Common myeloid progenitor, CD34-positive (primary cell): ENCODE measurements at regions not wholly inside any gene's neighbourhood (a gene's known extent, or its start where the extent isn't known, plus 50 kb on each side); places are given as distances from the start of the nearest gene placed in this dataset.

Experiments used
- CTCF ChIA-PET: fragments of 350-600 bp; sonication (Branson Sonifier 250); formaldehyde crosslinking; loops from one replicate; lab custom pipeline; 2021; ENCODE audit warnings: antibody characterized with exemption; lab: Charles Lee
- POLR2A ChIA-PET: fragments of 350-600 bp; sonication (Branson Sonifier 250); formaldehyde crosslinking; loops from one replicate; lab custom pipeline; 2021; ENCODE audit warnings: antibody characterized with exemption; lab: Charles Lee
- DNase-seq, 3 donors: peaks; one replicate each; pipeline versions ENCODE4 v3.0.0 to v3.0.0-alpha.2; 2013
- H3K27ac ChIP-seq, 2 experiments: 1 replicate in 1 of 2; 2 replicates in 1 of 2; pipeline ENCODE4 v1.7.0; 2013; ENCODE audit warnings: inconsistent platforms in 2 of 2, low read length in 2 of 2, mild to moderate bottlenecking in 2 of 2, low read depth in 1 of 2, moderate library complexity in 1 of 2; ENCODE audit not compliant: severe bottlenecking in 2 of 2, insufficient read depth in 1 of 2, poor library complexity in 1 of 2
- H3K27me3 ChIP-seq, 5 experiments: replicated peaks in 2 of 5; 1 replicate in 3 of 5; 2 replicates in 2 of 5; pipeline versions ENCODE4 v1.6.1 to v1.7.0; 2013; ENCODE audit warnings: low read length in 4 of 5, mild to moderate bottlenecking in 2 of 5, moderate library complexity in 2 of 5, inconsistent platforms in 1 of 5; ENCODE audit not compliant: insufficient read depth in 5 of 5, control insufficient read depth in 4 of 5
- H3K36me3 ChIP-seq, 4 experiments: 1 replicate in 2 of 4; 2 replicates in 2 of 4; pipeline versions ENCODE4 v1.6.1 to v1.7.0; 2013; ENCODE audit warnings: low read length in 3 of 4, control low read depth in 1 of 4, mild to moderate bottlenecking in 1 of 4; ENCODE audit not compliant: control insufficient read depth in 4 of 4, insufficient read depth in 4 of 4
- H3K4me1 ChIP-seq, 4 experiments: 1 replicate in 3 of 4; 2 replicates in 1 of 4; pipeline versions ENCODE4 v1.6.1 to v1.7.1; 2013; ENCODE audit warnings: low read length in 3 of 4, mild to moderate bottlenecking in 3 of 4, control low read depth in 1 of 4, inconsistent platforms in 1 of 4, moderate library complexity in 1 of 4; ENCODE audit not compliant: control insufficient read depth in 4 of 4, insufficient read depth in 4 of 4; ENCODE audit errors: control extremely low read depth in 1 of 4
- H3K4me3 ChIP-seq, 7 experiments: 1 replicate in 4 of 7; 2 replicates in 3 of 7; pipeline versions ENCODE4 v1.5.1 to v1.7.0; 2013; ENCODE audit warnings: mild to moderate bottlenecking in 7 of 7, low read length in 6 of 7, moderate library complexity in 6 of 7, inconsistent platforms in 2 of 7, low read depth in 2 of 7, control low read depth in 1 of 7; ENCODE audit not compliant: insufficient read depth in 4 of 7, control insufficient read depth in 1 of 7; ENCODE audit errors: extremely low read depth in 1 of 7
- H3K9me3 ChIP-seq, 5 experiments: 1 replicate in 4 of 5; 2 replicates in 1 of 5; pipeline versions ENCODE4 v1.6.1 to v1.7.1; 2013; ENCODE audit warnings: low read length in 4 of 5, mild to moderate bottlenecking in 2 of 5, inconsistent platforms in 1 of 5, low read depth in 1 of 5, moderate library complexity in 1 of 5; ENCODE audit not compliant: control insufficient read depth in 4 of 5, insufficient read depth in 2 of 5; ENCODE audit errors: control extremely low read depth in 1 of 5
- WGBS: methylation state at CpG from one replicate; pipeline ENCODE4 v1.1.5; 2013; ENCODE audit not compliant: insufficient coverage; 5-methylcytosine and 5-hydroxymethylcytosine counted together

DNA sequence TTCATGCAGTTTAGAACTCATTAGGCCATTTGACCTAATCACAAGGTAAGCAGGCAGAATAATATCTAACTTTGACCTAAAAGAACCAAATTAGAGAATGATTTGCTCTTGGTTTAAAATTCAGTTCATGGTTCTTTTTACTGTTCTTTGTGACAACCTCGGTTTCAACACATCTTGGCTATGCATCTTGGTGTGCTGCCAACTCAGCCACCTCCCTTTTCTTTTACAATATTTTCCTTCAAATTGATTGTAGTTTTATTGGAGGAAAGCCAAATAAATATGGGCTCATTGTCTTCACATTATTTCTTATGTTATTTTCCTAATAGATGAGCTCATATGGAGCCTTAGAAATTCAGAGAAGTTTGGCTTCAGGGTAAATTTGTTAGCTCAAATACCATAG lies 338.3 kb downstream of the SIPA1L2 start:
- POLR2A ChIA-PET = no interaction called here
- Histone ChIP-seq H3K36me3 (no peaks in the 10 kb centered on the region), H3K4me1 (no peaks in the 10 kb centered on the region), H3K9me3 (no peaks in the 10 kb centered on the region), H3K4me3 (no peak overlapping the region), H3K27me3 (peaks cover 0 to 6% (median 0%) of the 10 kb centered on the region in 5 experiments), H3K27ac (no peak overlapping the region)
- WGBS = no CpG with 5 or more reads among the region's 1 CpG
- no peak for DNase-seq
- CTCF ChIA-PET = no interaction called here

DNA sequence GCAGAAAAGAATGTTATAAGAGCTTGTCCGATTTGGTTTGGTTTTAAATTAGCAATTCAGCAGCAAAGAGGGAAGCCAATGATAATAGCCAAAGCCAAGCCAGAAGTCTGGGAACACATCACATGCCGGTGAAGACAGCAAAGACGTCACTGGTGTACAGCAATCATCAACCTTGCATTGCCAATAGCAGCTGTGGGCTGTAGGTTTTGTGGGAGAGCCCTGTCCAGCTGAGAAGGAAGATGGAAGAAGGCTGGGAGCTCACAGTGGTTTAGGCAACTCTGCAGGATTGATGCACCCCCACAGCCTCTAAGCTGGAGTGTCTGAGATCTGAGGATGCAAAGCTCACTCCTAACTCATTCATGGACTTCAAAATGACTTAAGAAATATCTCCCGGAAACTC lies 338.7 kb downstream of the SIPA1L2 start:
- H3K4me3 ChIP-seq = no peak overlapping the region
- no peak overlapping the region for H3K27ac ChIP-seq
- no peak for DNase-seq
- ChIA-PET POLR2A (no interaction called here), CTCF (no interaction called here)
- H3K27me3 ChIP-seq = peaks cover 0 to 6% (median 0%) of the 10 kb centered on the region in 5 experiments
- WGBS = 100% methylated on average over 4 of the region's 4 CpGs
- no peaks in the 10 kb centered on the region for H3K4me1 ChIP-seq
- no peaks in the 10 kb centered on the region for H3K36me3 ChIP-seq
- H3K9me3 ChIP-seq = no peaks in the 10 kb centered on the region

DNA sequence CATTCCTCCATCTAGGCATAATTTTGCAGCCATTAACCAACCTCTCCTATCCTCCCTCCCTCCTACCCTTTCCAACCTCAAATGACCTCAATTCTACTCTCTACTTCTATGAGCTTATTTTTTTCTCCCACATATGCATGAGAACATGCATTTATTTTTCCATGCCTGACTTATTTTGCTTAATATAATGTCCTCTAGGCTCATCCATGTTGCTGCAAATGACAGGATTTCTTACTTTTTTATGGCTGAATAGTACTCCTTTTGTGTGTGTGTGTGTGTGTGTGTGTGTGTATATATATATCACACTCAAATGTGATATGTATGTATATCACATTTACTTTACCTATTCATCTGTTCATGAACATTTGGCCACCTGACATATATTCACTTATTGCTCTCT lies 339.4 kb downstream of the SIPA1L2 start:
- ChIA-PET POLR2A (no interaction called here), CTCF (interaction anchor here (1.1 kb wide), 1 partner anchor 17 kb away, joined by 3 read pairs; no protein-coding TSS in a partner anchor)
- Histone ChIP-seq H3K36me3 (no peaks in the 10 kb centered on the region), H3K4me1 (no peaks in the 10 kb centered on the region), H3K27ac (no peak overlapping the region), H3K4me3 (no peak overlapping the region), H3K27me3 (peaks cover 0 to 3% (median 0%) of the 10 kb centered on the region in 5 experiments), H3K9me3 (no peaks in the 10 kb centered on the region)
- DNase-seq = no peak

DNA sequence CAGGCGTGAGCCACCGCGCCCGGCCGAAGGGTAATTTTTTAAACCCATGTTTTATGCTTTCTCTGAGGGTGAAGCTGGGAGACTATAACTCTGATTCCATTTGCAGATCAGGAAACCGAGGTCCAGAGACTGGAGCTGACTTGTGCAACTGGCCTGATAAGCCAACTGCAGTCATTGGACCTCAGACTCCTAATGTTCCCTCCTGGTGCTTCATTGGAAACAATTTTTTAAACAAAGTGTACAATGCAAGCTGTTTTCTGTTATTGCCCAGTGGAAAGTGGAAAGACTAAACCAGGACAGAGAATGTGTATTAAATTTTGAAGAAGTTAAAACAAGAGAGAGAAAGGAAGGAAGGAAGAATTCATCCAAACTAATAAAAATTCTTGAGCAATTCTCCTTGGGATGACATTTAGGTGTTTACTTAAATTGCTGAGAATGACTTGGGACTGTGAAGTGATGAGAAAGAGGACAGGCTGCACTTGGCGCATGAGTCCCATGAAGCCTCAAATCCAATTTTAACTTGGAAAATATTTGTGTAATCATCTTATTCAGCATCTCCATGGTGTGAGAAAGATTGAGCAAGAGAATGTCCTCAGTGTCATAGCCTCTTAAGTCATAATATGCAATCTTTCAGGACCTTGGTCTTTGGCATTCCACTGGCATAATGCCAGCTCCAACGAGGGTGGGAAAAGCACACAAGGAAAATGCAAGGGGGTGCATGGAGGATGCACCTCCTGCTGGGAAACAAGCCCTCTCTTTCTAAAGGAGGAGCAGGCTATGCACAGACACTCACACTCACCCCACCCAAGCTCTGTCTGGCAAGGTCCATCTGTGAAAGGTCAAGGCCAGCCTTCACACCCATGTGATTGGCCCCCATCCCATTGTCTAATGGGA lies 342.0 kb downstream of the SIPA1L2 start:
- H3K27ac ChIP-seq = no peak overlapping the region

DNA sequence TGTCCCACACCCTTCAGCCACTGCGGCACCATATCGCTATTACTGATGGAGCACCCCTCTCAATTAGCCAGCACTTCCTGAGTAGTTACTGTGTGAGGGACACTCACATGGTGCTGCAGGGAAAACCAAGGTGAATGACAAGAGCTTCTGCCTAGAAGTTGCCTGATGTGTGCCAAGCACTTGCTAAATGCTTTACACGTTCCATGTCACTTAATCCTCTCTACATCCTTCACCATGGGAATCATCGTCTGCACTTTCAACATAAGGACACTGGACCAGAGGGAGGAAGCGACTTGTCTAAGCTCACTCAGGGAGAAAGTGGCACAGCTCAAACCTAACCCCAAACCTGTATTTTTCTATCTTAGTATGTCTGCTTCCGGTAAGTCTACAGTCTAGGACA lies 344.8 kb downstream of the SIPA1L2 start:
- WGBS = 92% methylated on average over 2 of the region's 6 CpGs

More for the DNA sequence above, 342.0 kb downstream of the SIPA1L2 start:
- no peaks in the 10 kb centered on the region for H3K4me1 ChIP-seq
- H3K27me3 ChIP-seq = peaks cover 0 to 3% (median 0%) of the 10 kb centered on the region in 5 experiments
- POLR2A ChIA-PET = no interaction called here
- WGBS = 80% methylated on average over 2 of the region's 8 CpGs
- no peak for DNase-seq
- no peak overlapping the region for H3K4me3 ChIP-seq
- CTCF ChIA-PET = no interaction called here
- H3K36me3 ChIP-seq = no peaks in the 10 kb centered on the region
- H3K9me3 ChIP-seq = no peaks in the 10 kb centered on the region

DNA sequence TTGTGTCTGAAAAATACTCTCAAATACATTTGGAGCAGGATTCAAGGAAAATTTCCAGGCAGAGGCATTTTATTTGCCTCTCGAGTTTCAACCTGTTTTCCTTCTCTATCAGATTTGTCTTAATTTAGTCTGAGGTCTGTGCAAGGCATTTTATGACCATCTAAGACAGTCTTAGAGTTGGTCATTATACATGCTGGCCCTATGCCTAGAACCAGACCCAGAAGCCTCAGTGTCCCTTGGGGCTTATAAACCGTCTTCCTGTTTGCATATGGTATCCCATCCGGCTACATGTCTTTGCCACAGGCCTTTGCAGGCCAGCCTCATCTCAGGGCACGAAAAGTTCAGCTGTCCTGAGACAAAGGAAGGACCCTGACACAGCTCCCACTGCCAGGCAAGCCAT lies 346.1 kb downstream of the SIPA1L2 start:
- no peaks in the 10 kb centered on the region for H3K9me3 ChIP-seq
- WGBS = 96% methylated on average over 4 of the region's 4 CpGs
- H3K27ac ChIP-seq = no peak overlapping the region
- H3K27me3 ChIP-seq = peaks cover 0 to 15% (median 0%) of the 10 kb centered on the region in 5 experiments
- no peak for DNase-seq
- H3K36me3 ChIP-seq = no peaks in the 10 kb centered on the region
- H3K4me1 ChIP-seq = no peaks in the 10 kb centered on the region
- CTCF ChIA-PET = no interaction called here
- no peak overlapping the region for H3K4me3 ChIP-seq
- POLR2A ChIA-PET = no interaction called here

More for the DNA sequence above, 344.8 kb downstream of the SIPA1L2 start:
- CTCF ChIA-PET = no interaction called here
- Histone ChIP-seq H3K27me3 (peaks cover 0 to 10% (median 0%) of the 10 kb centered on the region in 5 experiments), H3K36me3 (no peaks in the 10 kb centered on the region), H3K4me3 (no peak overlapping the region), H3K27ac (no peak overlapping the region), H3K9me3 (no peaks in the 10 kb centered on the region), H3K4me1 (no peaks in the 10 kb centered on the region)
- DNase-seq = no peak
- POLR2A ChIA-PET = no interaction called here

DNA sequence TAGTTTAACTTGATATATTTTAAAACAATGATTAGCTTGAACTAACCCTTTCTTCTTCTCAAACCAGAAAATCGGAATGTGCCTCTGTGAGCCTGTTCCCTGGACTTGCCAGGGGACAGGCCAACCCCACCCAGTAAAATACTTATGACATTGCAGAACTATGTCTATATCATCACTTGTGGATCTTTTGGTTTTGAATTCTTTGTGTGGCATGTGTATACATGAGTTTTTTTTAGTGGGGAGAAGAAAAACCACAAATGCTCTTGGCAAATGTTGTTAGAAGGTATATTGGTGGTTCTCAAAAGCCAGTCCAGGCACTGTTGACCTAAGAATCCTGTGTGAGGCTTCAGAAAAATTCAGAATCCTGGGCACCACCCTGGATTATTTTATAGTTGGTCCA lies 347.4 kb downstream of the SIPA1L2 start:
- no peak overlapping the region for H3K27ac ChIP-seq
- H3K4me1 ChIP-seq = no peaks in the 10 kb centered on the region
- DNase-seq = no peak
- ChIA-PET POLR2A (no interaction called here), CTCF (no interaction called here)
- no peaks in the 10 kb centered on the region for H3K9me3 ChIP-seq
- H3K4me3 ChIP-seq = no peak overlapping the region
- peaks cover 0 to 16% (median 0%) of the 10 kb centered on the region in 5 experiments for H3K27me3 ChIP-seq
- no peaks in the 10 kb centered on the region for H3K36me3 ChIP-seq
- no CpG with 5 or more reads among the region's 1 CpG for WGBS
